ENCODE measurements at regions not wholly inside any gene's neighbourhood (a gene's known extent, or its start where the extent isn't known, plus 50 kb on each side); places are given as distances from the start of the nearest gene placed in this dataset.

GRCh38 chr12:81957631-81958030, 198.5 kb upstream of the PPFIA2 start:
- no peak for DNase-seq (ENCODE audit: low read depth)

DNA sequence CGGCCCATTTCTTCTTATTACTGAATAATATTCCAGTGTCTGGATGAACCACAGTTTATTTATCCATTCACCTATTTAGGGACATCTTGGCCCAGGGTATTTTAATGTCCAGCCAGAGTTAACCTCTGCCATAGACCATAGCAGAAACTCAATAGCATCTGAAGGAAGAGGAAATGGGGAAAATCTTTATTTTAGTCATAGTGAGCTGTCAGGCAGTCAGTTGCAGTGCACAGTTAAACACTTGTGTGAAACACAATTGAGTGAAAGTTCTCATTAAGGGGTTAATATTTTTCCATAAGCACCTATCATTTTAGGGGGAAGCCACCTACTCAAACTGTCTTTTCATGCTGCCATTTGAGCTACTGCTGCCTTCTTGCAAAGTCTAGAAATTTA, 197.3 kb upstream of the PPFIA2 start:
- DNase-seq (ENCODE audit: low read depth), result no peak

DNA sequence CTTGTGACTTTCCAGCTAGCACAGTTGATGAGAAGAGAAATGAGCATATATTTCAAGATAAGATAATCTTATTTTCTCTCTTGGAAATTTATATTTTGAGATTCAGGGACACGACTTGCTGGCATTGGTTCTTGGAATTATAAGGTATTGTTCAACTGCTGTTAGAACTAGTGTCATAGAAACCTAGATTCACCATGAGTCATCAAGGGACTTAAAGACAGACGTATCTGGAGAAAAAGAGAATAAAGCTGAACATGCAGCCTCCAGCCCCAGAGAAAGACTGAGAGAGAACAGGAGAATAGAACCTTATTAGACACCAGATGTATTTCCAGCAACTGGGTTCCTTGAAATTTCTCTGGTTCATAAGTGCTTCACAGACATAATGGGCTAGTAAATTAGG, 194.4 kb upstream of the PPFIA2 start:
- no peak for DNase-seq (ENCODE audit: low read depth)

DNA sequence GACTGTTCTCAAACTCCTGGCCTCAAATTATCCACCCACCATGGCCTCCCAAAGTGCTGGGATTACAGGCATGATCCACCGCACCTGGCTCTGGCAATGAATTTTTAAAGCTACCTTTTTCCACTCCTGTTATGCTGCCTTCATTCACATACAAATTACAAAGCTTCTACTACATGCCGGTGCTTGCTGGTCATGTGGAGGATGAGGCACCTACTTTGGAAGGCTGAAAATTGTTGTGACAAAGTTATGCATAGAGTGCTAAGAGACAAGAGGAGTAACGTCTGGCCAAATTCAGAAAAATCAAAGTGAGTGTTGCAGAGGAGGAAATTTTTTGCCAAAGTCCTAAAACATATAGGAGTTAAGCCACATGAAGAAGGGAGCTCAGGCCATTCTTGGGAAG, 191.7 kb upstream of the PPFIA2 start:
- no peak for DNase-seq (ENCODE audit: low read depth)

DNA sequence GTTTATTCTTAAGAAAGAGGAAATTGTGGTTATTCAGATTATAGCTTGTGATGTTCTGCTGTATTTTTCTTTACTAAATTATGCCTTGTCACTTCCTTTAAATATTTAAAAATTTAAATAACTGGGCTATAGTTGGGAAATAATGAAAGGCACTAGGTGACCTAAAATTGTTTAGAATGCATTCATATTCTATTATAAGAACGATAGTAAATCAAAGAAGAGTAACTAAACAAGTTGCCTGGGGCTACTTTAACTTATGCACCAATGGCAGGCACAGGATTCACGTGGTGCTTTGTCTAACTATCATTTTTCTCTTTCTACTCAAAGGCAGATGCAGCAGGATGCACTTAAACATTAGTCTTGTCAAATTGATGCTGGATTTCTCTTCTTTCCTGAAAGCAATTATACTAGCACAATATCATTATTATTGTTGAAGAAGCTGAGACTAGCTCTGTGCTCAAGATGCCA, 190.7 kb upstream of the PPFIA2 start:
- DNase-seq (ENCODE audit: low read depth), result no peak

DNA sequence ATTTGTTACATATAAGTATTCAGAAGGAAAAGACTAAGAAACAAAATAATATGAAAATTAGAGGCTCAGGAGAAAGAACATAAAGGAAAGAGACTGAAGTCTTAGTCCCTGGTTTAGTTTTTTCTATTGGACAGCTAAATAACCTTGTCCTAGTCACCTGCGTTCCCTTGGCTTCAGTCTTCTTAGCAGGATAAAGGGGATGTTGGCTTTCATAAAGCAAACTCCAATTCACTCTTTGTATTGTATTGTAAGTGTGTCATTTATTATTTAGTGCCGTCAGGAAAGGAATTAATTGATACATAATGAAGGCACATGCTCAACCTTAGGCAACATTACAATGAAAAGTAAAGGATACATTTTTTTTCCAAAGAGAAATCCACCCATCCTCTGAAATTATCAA, 190.3 kb upstream of the PPFIA2 start:
- no peak for DNase-seq (ENCODE audit: low read depth)

DNA sequence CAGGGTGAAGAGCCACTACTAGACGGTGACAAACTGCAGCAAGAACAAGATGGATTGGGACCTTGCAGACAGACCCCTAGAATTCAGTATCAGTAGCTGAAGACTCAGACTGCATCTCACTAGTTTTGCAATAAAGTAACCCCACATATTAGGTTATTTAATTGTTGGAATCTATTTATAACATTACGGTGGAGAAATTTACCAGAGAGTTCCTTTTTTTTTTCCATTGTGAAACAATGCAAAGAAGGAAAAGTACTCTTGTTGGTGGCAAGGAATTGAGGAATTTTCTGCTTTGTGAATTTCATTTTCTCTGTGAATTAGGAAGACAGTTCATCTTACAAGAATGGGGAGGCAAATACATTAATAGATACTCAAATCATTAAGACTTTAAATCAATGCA, 185.7 kb upstream of the PPFIA2 start:
- no peak for DNase-seq (ENCODE audit: low read depth)

DNA sequence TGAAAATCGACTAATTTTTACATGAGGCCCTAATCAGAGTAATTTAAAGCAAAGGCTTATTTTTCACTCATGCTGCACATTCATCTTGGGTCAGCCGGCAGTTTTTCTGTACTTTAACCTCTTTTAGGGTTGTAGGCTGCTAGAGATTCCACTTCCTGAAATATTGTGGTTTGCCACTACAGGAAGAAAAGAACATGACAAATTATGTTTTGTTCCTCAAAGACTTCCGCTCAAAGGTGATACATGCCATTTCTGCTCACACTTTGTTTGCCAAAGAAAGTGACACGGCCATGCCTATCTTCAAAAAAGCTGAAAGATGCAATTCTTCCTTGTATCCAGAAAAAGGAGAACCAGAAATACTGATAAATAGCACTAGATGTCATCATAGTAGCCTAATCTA, 183.4 kb upstream of the PPFIA2 start:
- DNase-seq (ENCODE audit: low read depth), result no peak

- DNase-seq (ENCODE audit: low read depth), result no peak
Measured at GRCh38 chr12:81930037-81930436, 170.9 kb upstream of the PPFIA2 start.

- DNase-seq (ENCODE audit: low read depth), result no peak
Measured at GRCh38 chr12:81896771-81897170, 137.6 kb upstream of the PPFIA2 start.

GRCh38 chr12:81888961-81889360, 129.8 kb upstream of the PPFIA2 start:
- DNase-seq (ENCODE audit: low read depth), result no peak

DNA sequence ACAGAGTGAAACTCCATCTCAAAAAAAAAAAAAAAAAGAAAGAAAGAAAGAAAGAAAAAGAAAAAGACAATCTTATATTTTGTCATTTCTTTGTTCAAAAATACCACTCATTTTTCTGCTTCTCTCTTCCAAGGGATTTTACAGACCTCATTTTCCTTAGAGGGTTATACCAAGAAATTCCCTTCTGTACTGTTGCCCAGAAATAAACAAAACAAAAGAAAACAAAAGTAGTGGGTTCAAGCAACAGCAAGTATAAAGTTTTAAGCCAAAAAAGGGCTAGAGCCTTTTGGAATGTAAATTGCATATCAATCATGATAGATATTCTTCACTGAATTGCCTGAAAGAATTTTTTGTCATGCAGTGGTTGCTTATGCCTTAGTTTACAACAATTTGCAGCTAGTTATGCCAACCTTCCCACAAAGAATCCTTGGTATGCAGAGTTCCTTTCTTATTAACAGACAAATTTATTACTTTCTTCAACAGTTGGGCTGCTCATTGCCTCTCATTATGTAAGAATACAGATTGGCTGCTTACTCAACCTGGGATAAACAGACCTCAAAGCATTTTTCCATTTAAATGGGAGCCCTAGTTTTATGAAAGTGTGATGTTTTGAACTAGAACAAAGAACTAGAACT, 129.1 kb upstream of the PPFIA2 start:
- DNase-seq (ENCODE audit: low read depth), result peak; percentile 27

- no peak for DNase-seq (ENCODE audit: low read depth)
Measured at GRCh38 chr12:81874586-81874985, 115.4 kb upstream of the PPFIA2 start.

DNA sequence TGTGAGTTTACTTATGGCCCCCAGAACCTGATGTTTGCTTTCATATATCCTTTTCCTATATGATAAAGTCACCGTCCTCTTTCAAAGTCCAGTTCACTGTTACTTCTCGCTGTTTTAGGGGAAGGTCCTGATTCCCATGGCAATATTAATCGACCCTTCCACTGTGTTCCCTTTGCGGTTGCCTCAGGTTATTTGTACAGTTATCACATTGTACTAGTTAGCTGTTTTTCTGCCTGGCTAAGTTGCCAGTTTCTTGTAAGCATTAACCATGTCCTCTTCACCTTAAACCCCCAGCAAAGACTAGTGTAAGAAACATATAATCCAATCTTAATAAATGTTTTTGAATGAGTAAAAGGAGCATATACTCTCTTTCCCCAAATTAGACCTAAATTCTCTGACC, 115.0 kb upstream of the PPFIA2 start:
- no peak for DNase-seq (ENCODE audit: low read depth)

DNA sequence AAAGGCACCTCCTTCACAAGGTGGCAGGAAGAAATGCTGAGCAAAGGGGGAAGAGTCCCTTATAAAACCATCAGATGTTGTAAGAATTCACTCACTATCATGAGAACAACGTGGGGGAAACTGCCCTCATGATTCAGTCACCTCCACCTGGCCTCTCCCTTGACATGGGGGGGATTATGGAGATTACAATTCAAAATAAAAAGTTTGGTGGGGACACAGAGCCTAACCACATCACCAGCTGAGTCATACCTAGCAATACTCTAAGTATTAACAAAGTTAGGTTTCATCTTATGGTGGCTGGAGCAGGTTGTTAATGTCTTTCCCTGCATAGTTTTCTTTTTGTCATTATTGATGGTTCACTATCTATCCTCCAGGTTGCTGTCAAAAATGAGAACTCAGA, 113.2 kb upstream of the PPFIA2 start:
- no peak for DNase-seq (ENCODE audit: low read depth)

DNA sequence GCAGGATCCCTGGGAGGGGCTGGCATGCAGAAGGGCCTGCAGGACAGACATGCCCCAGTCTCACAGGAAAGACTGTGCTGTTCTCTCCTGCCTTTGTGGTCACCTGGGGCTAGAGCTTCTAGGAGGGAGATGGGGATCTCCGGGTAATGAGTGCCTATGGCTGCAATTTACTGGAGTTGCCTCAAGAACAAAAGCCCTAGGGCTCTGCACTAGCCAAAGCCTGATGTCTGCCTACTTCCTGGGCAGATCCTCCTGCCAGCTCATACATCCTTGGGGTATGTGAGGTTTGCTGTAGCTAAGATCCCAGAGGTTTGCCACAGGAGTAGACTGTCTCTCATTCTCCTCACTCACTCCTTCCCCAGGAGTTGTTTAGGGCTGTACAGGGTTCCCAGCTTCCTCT, 106.9 kb upstream of the PPFIA2 start:
- peak; percentile 3 for DNase-seq (ENCODE audit: low read depth)

DNA sequence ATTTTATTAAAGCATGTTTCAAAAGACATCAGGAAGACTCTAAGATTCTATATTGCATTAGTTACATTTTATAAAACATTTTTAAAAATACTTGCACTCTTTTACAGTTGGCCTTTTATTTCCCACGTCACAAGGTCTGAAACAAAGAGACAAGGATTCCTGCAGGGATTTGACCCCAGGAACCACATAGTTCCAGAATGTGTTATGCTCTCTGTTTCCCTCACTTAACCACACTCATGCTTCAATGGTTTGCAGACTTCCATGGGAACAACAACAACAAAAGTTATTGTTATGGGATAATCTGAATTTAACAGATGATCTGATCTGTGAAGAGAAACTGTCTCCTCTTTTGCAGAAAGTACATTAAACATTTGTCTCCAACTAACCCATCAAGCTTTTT, 104.3 kb upstream of the PPFIA2 start:
- DNase-seq (ENCODE audit: low read depth), result peak; percentile 0

- no peak for DNase-seq (ENCODE audit: low read depth)
Measured at GRCh38 chr12:81859521-81859920, 100.4 kb upstream of the PPFIA2 start.

GRCh38 chr12:81843599-81843998, 84.4 kb upstream of the PPFIA2 start:
- no peak for DNase-seq (ENCODE audit: low read depth)

DNA sequence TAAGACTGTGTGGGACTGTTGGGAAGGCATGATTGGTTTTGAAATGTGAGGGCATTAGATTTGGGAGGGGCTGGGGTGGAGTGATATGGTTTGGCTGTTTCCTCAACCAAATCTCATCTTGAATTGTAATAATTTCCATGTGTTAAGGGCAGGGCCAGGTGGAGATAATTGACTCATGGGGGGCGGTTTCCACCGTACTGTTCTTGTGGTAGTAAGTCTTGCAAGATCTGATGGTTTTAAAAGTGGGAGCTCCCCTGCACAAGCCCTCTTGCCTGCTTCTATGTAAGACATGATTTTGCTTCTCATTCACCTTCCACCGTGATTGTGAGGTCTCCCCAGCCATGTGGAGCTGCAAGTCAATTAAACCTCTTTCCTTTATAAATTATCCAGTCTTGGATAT, 76.6 kb upstream of the PPFIA2 start:
- DNase-seq (ENCODE audit: low read depth), result no peak

GRCh38 chr12:81819991-81820633, 61.0 kb upstream of the PPFIA2 start:
- DNase-seq (ENCODE audit: low read depth), result peak; percentile 42

DNA sequence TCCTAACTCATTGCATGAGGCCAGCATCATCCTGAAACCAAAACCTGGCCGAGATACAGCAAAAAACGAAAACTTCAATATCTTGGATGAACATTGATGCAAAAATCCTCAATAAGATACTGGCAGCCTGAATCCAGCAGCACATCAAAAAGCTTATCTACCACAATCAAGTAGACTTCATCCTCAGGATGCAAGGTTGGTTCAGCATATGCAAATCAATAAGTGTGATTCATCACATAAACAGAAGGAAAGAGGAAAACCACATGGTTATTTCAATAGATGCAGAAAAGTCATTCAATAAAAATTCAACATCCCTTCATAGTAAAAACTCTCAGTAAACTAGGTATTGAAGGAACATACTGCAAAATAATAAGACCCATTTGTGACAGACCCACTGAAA, 56.5 kb upstream of the PPFIA2 start:
- peak; percentile 24 for DNase-seq (ENCODE audit: low read depth)

- no peak for DNase-seq (ENCODE audit: low read depth)
Measured at GRCh38 chr12:81811778-81812125, 52.6 kb upstream of the PPFIA2 start.
